GM13977 (cell line): ENCODE measurements at regions not wholly inside any gene's neighbourhood (a gene's known extent, or its start where the extent isn't known, plus 50 kb on each side); places are given as distances from the start of the nearest gene placed in this dataset.

ENCODE experiments used
- DNase-seq: peaks from one replicate; pipeline ENCODE4 v3.0.0; 2012; ENCODE audit warnings: low spot score
- CTCF ChIP-seq: IDR thresholded peaks from 2 replicates; pipeline ENCODE4 v1.5.1; 2012; ENCODE audit warnings: mild to moderate bottlenecking, control low read depth; ENCODE audit not compliant: insufficient read depth; ENCODE audit errors: extremely low read depth, missing control alignments
- in situ Hi-C: fragments of 300-500 bp; cut with MboI; formaldehyde crosslinking; loops from one replicate; pipeline ENCODE4 v1.12.0; 2022; ENCODE audit warnings: low sequenced_read_pairs, low pct_unique_long_range_greater_than_20kb, mixed read lengths, inconsistent platforms; ENCODE audit not compliant: unreplicated experiment

DNA sequence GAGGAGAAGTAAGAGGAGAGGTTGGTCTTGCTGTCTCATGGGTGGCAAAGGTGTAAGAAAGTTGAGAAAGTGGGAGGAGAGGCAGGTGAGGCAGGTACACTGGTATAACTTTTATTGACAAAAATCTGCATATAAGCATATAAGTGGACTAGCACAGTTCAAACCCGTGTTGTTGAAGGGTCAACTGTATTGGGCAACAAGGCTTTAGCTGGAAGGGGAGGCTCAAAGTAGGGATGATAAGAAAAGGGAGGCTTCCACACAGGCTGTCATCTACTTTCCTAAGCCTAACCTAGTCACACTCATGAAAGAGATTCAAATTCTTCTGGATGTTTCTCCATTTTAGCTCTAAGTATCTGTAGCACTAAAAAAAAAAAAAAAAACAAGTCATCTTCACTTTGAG is 188.1 kb upstream of the SEMA6D start:
- DNase-seq = no peak
- TF ChIP-seq CTCF = no peak
- in situ Hi-C loops = no loop called here

GRCh38 chr15:47534673-47535072 is 182.6 kb upstream of the SEMA6D start:
- DNase-seq = no peak
- in situ Hi-C loops = no loop called here
- no peak for TF ChIP-seq CTCF

DNA sequence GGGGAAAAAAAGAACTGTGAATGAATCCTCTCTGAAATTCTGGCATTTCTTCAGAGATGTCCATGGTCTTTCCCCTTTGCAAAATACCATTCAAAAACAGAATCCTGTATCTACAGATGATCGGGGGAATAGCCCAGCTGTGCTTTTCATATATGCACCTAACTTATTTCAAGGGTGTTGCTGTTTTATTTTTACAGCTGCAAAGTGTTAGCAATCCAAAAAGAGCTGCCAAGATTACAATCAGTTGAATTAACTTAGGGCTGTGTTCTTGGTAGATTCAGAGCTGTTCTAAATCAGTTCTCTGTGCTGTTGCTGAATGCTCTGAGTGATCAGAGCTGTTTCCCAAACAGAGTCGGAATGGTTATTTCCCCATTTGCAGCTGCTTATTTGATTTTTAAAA is 175.7 kb upstream of the SEMA6D start:
- in situ Hi-C loops = no loop called here
- DNase-seq = no peak
- no peak for TF ChIP-seq CTCF

DNA sequence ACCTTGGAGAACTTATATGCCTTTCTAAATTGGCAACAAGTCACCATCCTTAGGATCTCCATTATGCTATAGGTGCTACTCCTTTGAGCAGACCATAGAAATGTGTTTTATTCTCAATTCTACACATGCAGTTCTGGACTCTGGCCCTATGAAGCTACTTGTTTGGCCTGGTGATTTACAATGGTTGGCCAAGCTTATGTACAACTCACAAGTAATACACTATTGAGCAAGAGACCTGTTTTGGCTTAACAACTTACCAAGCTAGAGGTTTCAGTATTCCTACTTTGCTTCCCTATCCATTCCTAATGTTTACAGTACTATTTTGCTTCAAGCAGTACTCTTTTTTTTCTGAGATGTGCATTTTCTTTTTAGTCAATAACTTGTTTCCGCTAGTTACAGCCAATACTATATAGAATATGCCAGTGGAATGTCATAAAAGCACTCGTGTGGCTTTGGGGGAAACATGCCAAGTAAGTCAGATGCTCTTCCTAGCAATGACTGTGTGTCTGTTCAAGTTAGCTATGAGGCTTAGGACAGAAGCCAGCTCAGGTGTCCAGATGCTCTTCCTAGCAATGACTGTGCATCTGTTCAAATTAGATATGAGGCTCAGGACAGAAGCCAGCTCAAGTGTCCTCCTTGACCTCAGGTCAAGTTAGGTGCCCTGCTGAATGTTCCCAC is 174.9 kb upstream of the SEMA6D start:
- in situ Hi-C loops = no loop called here
- TF ChIP-seq CTCF = no peak
- no peak for DNase-seq

DNA sequence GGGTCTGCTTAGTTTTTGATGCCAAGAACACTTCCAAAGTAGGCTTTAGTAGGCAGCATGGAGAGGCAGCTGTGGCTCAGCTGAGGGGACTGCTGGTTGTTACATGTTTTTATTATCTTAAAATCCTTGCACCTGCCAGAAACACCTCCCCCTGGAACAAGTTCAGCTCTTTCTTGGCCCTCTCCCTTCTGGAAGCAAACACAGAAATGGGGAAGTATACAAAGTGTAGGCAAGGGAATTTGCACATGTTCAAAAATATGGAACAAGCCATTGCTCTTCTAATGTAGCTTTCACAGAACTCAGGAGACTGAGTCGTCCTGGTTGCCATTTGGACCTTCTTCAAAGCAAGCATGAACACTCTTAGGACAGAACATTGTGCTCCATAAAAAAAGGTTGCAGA is 169.1 kb upstream of the SEMA6D start:
- in situ Hi-C loops = no loop called here
- TF ChIP-seq CTCF = no peak
- no peak for DNase-seq

GRCh38 chr15:47548986-47549385 is 168.3 kb upstream of the SEMA6D start:
- TF ChIP-seq CTCF = no peak
- DNase-seq = no peak

More at GRCh38 chr15:47548986-47549385, 168.3 kb upstream of the SEMA6D start:
- in situ Hi-C loops = no loop called here
